Fibroblast of skin of scalp (primary cell): ENCODE measurements at regions not wholly inside any gene's neighbourhood (a gene's known extent, or its start where the extent isn't known, plus 50 kb on each side); places are given as distances from the start of the nearest gene placed in this dataset.
A peak's percentile ranks its signal among the peaks of the same experiment; 100 is the strongest.

ENCODE experiments used
- DNase-seq: peaks from one replicate; pipeline ENCODE4 v3.0.0-alpha.2; 2013

- DNase-seq: no peak
These were observed 195.5 kb upstream of the BTG1 start for GRCh38 chr12:92341065-92341668.

GRCh38 chr12:92340441-92341064 lies 194.9 kb upstream of the BTG1 start:
- no peak for DNase-seq

- no peak for DNase-seq
These were observed 194.4 kb upstream of the BTG1 start for GRCh38 chr12:92340003-92340402.

DNA sequence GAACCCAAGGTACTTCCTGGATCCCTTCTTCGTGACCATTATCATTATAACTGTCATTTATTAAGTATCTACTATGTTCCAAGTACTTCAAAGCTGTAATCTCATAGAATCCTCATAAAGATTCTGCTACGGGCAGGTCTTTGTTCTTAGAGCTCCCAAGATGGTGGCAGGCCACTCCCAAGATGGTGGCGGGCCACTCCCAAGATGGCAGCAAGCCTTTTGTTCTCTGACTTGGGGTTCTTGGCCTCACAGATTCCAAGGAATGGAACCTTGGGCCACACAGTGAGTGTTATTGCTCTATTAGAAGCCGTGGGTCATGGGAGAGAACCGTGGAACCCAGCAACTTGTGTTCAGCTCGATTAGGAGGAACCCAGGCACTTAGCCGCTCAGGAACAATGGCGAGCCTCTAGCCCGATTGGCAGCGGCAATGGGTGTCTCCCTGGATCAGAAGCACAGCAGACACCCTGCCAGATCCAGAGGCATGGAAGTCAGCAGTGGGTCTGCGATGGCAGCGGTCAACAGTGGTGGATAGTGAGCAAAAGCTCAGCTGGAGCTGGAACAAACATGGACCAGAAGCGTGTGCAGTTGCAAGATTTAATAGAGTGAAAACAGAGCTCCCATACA lies 193.7 kb upstream of the BTG1 start:
- DNase-seq: no peak

- peak; percentile 77 for DNase-seq
These were observed 193.0 kb upstream of the BTG1 start for GRCh38 chr12:92338671-92339070.

DNA sequence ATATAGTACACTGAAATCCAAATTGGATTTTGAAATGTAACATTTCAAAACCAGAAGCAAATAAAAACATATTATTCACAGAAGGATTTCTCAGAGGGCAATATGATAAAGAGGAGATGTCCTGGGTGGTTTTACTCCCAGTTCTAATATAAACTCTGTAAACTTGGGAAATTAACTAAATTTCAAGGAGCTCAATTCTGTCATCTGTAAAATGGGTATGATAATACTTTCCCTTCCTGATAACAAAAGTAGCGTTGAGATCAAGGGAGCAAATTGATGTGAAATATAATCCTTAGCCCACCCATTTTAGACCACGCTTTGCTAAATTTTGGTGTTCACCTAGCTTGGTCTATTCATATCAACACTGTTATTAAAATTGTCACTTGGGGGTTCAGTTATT lies 192.5 kb upstream of the BTG1 start:
- no peak for DNase-seq

GRCh38 chr12:92337128-92337527 lies 191.5 kb upstream of the BTG1 start:
- DNase-seq: no peak

DNA sequence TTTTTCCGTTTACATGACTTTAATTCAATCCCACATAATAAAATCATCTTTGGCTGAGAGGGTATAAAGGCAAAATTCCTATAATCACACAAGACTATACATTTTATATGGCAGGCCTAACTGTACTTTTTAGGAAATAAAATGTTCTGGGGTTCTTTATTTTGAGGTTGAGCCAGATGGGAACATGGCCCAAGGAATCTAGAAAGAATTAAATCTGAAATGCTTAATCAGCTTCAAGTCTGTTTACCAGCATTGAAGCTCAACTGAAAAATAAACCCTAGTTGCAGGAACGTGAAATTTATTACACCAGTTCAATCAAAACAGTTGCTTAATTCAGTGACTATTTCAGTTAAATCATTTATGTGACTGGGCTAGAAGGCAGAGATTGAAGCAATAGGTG lies 191.0 kb upstream of the BTG1 start:
- DNase-seq: no peak

- DNase-seq: no peak
These were observed 190.2 kb upstream of the BTG1 start for GRCh38 chr12:92335831-92336230.

DNA sequence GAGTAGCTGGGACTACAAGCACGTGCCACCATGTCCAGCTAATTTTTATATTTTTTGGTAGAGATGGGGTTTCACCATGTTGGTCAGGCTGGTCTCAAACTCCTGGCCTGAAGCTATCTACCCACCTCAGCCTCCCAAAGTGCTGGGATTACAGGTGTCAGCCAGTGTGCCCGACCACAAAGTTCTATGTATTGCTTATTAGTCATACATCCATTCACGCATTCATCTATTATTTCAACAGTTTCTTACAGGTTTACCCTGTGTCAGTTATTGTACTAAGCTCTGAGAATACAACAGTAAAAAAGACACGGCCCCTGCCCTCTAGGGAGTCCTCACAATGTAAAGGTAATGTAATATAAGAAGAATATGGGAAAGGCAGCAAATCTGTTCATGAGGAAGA lies 188.9 kb upstream of the BTG1 start:
- no peak for DNase-seq

- DNase-seq: no peak
These were observed 186.9 kb upstream of the BTG1 start for GRCh38 chr12:92332552-92332951.

- DNase-seq: no peak
These were observed 185.7 kb upstream of the BTG1 start for GRCh38 chr12:92331383-92331782.

DNA sequence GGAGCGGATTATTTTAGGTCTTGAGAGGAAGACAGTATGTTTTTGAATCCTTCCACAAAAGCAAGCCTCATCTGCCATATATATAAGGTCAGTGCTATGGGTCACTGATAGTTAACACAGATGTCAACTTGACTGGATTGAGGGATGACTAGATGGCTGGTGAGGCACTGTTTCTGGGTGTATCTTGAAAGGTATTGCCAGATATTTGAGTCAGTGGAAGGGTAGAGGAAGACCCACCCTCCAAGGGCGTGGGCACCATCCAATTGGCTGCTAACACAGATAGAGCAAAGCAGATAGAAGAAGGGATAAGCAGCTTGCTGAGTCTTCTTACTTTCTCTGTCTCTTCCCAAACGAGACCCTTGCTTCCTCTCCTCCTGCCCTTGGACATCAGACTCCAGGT lies 185.0 kb upstream of the BTG1 start:
- DNase-seq: no peak

- no peak for DNase-seq
These were observed 181.2 kb upstream of the BTG1 start for GRCh38 chr12:92326877-92327276.

GRCh38 chr12:92324849-92325500 lies 179.3 kb upstream of the BTG1 start:
- no peak for DNase-seq

- DNase-seq: no peak
These were observed 166.9 kb upstream of the BTG1 start for GRCh38 chr12:92312463-92312964.

DNA sequence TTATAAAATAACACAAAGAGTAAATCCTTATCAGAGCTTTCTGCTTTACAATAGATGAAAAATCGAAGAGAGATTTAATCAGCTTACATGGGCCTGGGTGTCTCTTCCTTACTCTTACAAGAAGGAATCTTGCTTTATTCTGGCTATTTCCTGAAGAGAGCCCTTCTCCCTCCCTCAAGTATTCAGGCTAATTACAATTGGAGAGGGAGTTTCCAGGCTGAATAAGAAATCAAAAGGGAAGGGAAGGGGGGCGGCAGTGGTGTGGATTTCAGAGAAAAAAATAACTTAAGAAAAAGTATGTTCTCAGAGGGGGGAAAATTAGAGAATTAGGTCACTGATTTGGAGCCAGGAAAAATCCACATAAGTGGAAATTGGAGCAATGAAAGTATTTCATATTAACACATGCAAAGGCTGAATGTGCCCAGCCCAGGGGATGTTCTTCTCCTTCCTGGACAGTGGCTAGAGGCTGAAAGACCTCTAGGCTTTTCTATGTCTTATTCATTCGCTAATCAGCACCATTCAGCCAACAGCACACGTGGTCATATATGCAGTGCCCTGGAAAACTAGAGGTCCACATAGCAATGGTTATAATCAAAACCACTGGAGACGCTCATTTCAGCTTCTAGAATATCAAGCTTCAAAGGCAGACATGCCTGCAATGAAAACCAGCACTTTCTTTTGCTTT lies 158.9 kb upstream of the BTG1 start:
- DNase-seq: peak; percentile 35

DNA sequence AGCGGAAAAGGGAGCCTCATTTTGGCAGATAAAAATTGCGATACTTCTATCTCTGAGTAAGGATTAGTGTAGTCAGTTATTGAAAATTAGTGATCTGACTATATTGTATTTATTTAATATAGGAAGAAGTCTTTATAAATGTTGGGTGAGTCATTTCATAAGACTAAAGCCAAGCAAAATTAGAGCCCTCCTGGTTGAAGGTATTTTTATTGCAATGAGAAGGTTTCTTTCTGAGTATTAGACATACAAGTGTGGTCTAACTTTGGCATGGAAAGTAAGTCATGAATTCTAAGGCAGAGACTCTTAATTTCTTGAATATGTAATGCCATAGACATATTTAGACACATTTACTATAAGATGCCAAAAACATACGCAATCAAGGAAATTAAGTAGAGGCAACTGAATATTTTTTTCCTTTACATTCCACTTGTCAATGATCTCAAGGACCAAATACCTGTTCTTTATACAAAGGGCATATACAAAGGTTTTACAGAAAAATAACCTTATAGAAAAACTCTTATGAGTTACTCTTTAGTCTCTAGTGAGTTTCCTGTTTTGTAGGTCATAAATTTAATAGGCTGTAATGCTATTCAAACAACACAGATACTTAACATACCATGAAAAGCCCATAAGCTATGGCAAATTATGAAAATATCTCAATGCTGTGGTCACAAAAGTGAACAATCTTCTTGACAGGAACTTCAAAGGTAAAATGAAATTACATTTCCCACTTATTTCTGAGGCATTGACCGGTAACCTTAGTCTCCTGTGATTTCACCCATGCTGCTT lies 156.6 kb upstream of the BTG1 start:
- DNase-seq: no peak

- DNase-seq: no peak
These were observed 155.7 kb upstream of the BTG1 start for GRCh38 chr12:92301356-92301755.

DNA sequence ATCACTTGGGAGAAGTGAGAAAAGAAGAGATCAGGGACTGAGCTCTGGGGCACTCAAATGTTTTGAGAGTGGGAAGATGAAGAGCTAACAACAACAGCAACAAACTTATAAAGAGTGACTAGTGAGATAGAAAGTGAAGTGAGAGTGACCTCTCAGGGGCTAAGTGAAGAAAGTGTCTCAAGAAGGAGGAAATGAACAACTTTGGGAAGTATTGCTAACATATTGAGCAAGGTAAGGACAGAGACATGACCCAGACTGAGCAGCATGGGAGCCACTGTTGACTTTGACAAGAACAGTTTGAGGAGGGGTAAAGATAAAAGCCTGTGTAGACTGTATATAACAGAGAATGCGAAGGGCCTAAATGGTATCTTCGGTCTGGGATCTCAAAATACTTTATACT lies 155.1 kb upstream of the BTG1 start:
- no peak for DNase-seq

DNA sequence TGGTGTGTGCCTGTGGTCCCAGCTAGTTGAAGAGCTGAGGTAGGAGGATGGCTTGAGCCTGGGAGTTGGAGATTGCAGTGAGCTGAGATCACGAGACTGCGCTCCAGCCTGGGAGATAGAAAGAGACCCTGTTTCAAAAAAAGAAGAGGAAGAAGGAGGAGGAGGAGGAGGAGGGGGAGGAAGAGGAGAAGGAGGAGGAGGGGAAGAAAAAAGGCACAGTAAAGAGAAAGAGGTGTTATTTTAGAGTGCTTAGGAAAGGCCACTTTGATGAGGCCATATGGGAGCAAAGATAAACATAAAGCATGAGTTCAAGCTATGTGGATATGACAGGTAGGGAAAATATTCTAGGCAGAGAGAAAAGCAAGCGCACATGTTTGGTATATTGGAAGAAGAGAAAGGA lies 154.1 kb upstream of the BTG1 start:
- no peak for DNase-seq

GRCh38 chr12:92299344-92299743 lies 153.7 kb upstream of the BTG1 start:
- DNase-seq: no peak
